ENCODE measurements at regions not wholly inside any gene's neighbourhood (a gene's known extent, or its start where the extent isn't known, plus 50 kb on each side); places are given as distances from the start of the nearest gene placed in this dataset.

- TF ChIP-seq GABPB2 (CRISPR knock-in tag; conservative IDR thresholded peaks at IDR 0.05) (no peak), XRCC4 (IDR thresholded peaks at IDR 0.05; ENCODE audit: extremely low read depth, insufficient read depth, insufficient read length) (no peak), YY1 (IDR thresholded peaks at IDR 0.05; ENCODE audit: borderline replicate concordance in 1 of 3, control insufficient read depth in 1 of 3, extremely low read depth in 1 of 3, insufficient read depth in 3 of 3, insufficient read length in 1 of 3, insufficient replicate concordance in 2 of 3, low read depth in 1 of 3, low read length in 2 of 3) (no peak), BCLAF1 (IDR thresholded peaks at IDR 0.05; ENCODE audit: borderline replicate concordance in 1 of 2, control insufficient read depth in 1 of 2, low read depth in 2 of 2, low read length in 1 of 2) (no peak), EZH2 (IDR thresholded peaks at IDR 0.05; ENCODE audit: borderline replicate concordance, low read depth, low read length) (no peak), CTCF (IDR thresholded peaks at IDR 0.05 in 2 of 3, conservative IDR thresholded peaks at IDR 0.05 in 1 of 3; ENCODE audit: insufficient read depth in 2 of 3, low read depth in 1 of 3, low read length in 3 of 3) (no peak), BRD4 (IDR thresholded peaks at IDR 0.05) (no peak), SP2 (IDR thresholded peaks at IDR 0.05; ENCODE audit: extremely low read depth, low read depth, low read length, poor library complexity, severe bottlenecking) (no peak)
Measured at GRCh38 chr18:56258178-56258577, 380.2 kb downstream of the TXNL1 start.
